Suprapubic skin (tissue), 4 donors: ENCODE measurements at regions not wholly inside any gene's neighbourhood (a gene's known extent, or its start where the extent isn't known, plus 50 kb on each side); places are given as distances from the start of the nearest gene placed in this dataset.

ENCODE experiments used
- POLR2A ChIP-seq, 2 donors: fragments of 450-650 bp; IDR thresholded peaks; one replicate each; pipeline ENCODE4 v1.6.1; 2017; ENCODE audit warnings: antibody characterized with exemption in 2 of 2, mild to moderate bottlenecking in 2 of 2, moderate library complexity in 2 of 2
- POLR2AphosphoS5 ChIP-seq, 3 donors: sonication (generic); formaldehyde crosslinking; IDR thresholded peaks; one replicate each; pipeline ENCODE4 v1.6.1; 2017; ENCODE audit warnings: antibody characterized with exemption in 3 of 3
- TF ChIP-seq, protein P1 (sequence below), 2 donors: fragments of 200-600 bp in 1 of 2; fragments of 450-650 bp in 1 of 2; sonication (generic) in 1 of 2; IDR thresholded peaks; one replicate each; pipeline ENCODE4 v1.5.1; 2016 to 2019; ENCODE audit warnings: antibody characterized with exemption in 2 of 2, mild to moderate bottlenecking in 1 of 2, moderate library complexity in 1 of 2

DNA sequence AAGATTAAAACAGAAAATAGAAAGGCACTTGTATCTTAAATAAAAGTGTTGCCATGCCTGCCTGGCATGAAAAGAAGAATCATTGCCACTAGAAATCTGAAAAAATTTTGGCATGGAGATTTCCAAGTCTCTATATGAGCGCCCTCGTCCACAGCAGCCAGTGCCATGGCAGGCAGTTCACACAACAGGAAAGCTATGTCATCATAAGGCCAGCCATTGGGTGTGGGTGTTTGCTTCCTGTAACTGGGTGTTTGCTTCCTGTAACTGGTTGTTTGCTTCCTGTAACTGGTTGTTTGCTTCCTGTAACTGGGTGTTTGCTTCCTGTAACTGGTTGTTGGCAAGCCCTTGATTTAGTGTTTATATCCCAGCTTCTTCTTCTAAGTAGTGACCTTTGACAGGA lies 446.7 kb downstream of the IRX1 start:
- TF ChIP-seq, protein P1, sequence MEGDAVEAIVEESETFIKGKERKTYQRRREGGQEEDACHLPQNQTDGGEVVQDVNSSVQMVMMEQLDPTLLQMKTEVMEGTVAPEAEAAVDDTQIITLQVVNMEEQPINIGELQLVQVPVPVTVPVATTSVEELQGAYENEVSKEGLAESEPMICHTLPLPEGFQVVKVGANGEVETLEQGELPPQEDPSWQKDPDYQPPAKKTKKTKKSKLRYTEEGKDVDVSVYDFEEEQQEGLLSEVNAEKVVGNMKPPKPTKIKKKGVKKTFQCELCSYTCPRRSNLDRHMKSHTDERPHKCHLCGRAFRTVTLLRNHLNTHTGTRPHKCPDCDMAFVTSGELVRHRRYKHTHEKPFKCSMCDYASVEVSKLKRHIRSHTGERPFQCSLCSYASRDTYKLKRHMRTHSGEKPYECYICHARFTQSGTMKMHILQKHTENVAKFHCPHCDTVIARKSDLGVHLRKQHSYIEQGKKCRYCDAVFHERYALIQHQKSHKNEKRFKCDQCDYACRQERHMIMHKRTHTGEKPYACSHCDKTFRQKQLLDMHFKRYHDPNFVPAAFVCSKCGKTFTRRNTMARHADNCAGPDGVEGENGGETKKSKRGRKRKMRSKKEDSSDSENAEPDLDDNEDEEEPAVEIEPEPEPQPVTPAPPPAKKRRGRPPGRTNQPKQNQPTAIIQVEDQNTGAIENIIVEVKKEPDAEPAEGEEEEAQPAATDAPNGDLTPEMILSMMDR (IDR thresholded peaks at IDR 0.05), result no peak
- TF ChIP-seq POLR2AphosphoS5 (IDR thresholded peaks at IDR 0.05) (no peak), POLR2A (IDR thresholded peaks at IDR 0.05) (no peak)
